ENCODE measurements at regions not wholly inside any gene's neighbourhood (a gene's known extent, or its start where the extent isn't known, plus 50 kb on each side); places are given as distances from the start of the nearest gene placed in this dataset.

DNA sequence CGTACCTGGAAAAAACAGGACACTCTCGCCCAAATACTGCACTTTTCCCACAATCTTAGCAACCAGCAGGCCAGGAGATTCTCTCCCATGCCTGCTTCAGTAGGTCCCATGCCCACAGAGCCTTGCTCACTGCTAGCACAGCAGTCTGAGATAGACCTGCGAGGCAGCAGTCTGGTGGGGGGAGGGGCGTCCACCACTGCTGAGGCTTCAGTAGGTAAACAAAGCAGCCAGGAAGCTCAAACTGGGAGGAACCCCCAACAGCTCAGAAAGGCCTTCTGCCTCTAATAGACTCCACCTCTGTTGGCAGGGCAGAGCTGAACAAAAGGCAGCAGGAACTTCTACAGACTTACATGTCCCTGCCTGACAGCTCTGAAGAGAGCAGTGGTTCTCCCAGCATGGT is 1202.8 kb upstream of the ACVR2A start:
- H3K9me3 ChIP-seq (ENCODE audit: control insufficient read depth, low read length, poor library complexity, severe bottlenecking): no peaks in the 10 kb centered on the region
- Mint-ChIP-seq H3K27ac (no peak overlapping the region), H3K4me3 (no peak overlapping the region), H3K36me3 (ENCODE audit: low read depth) (no peaks in the 10 kb centered on the region), H3K27me3 (no peaks in the 10 kb centered on the region), H3K4me1 (no peaks in the 10 kb centered on the region)
- ATAC-seq (no peak), DNase-seq (no peak)

DNA sequence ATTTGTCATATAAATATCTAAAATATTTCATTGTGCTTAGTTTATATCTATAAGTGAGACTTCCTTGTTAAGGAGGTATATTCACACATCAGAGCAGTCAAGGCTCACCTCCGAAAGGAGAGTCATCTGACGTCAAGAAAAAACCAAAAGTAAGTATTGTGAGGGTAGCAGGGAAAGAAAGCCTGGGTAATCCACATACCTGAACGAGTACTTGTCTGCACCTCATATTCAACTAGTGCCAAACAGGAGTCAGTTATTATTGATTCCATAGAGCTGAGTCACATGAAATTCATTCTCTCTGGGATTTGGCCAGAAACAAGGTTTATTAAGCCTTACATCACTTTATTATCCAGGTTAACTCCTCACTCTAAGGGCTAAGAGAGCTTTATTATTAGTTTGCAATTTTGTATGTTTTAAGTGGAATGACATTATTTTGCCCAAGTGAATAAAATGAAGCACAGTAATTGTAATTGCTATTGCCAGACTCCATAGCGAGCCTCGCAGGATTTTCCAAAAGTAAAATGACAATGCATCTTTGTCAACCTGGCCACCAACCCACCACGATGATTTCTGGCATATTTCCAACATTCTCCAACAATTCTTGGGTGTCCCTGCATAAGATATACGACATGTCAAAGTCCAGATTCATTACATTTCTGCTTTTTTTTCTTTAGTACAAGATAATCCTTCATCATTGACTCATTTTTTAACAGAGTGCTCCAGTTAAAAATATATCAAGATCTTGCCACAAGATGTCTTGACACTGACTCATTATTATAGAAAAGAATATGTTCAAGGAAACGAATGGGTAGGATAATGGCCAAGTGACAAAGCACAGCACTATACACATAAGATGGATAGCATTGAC is 1210.4 kb upstream of the ACVR2A start:
- H3K9me3 ChIP-seq (ENCODE audit: control insufficient read depth, low read length, poor library complexity, severe bottlenecking): no peaks in the 10 kb centered on the region
- DNase-seq (no peak), ATAC-seq (no peak)
- no peaks in the 10 kb centered on the region for H3K36me3 Mint-ChIP-seq (ENCODE audit: low read depth)
- no peaks in the 10 kb centered on the region for H3K27me3 Mint-ChIP-seq
- no peaks in the 10 kb centered on the region for H3K4me1 Mint-ChIP-seq
- H3K4me3 Mint-ChIP-seq: no peak overlapping the region
- no peak overlapping the region for H3K27ac Mint-ChIP-seq

DNA sequence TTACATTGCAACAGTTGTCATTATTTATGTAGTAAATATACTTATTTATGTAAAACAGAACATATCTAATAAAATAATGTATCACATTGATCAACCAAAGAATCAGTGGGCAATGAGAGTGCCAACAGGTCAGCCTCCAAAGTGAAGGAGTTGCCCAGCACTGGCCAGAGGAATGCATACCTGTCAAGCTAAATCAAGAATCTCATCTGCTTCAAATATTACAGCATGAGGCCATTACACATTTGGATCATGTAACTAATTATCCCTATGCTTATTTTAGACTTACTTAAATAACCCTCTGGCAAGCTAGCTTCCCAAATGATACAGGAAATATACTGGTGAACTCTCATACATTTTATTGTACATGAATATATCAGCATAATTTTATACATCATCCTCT is 1211.7 kb upstream of the ACVR2A start:
- Mint-ChIP-seq H3K4me1 (no peaks in the 10 kb centered on the region), H3K27me3 (no peaks in the 10 kb centered on the region), H3K27ac (no peak overlapping the region), H3K4me3 (no peak overlapping the region), H3K36me3 (ENCODE audit: low read depth) (no peaks in the 10 kb centered on the region)
- no peak for ATAC-seq
- H3K9me3 ChIP-seq (ENCODE audit: control insufficient read depth, low read length, poor library complexity, severe bottlenecking): no peaks in the 10 kb centered on the region
- DNase-seq: no peak

DNA sequence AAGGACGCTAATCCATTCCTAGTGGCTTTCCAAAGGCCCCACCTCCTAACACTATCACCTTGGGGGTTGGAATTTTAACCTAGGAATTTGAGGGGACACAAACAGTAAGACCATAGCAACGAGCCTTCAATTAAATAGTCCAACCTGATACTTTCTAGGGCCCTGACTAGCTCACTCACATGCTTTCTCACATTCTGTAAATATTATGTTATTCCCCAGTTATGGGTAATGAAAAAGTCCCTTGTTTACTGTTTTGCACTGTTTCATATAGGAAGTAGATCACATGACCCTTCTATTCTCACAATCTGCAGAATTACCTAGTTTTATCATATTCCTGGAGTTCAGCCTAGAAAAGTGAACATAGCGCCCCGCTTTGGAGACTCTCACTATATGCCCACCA is 1212.1 kb upstream of the ACVR2A start:
- H3K4me3 Mint-ChIP-seq: no peak overlapping the region
- H3K9me3 ChIP-seq (ENCODE audit: control insufficient read depth, low read length, poor library complexity, severe bottlenecking): no peaks in the 10 kb centered on the region
- no peak for DNase-seq
- no peaks in the 10 kb centered on the region for H3K27me3 Mint-ChIP-seq
- H3K36me3 Mint-ChIP-seq (ENCODE audit: low read depth): no peaks in the 10 kb centered on the region
- no peak overlapping the region for H3K27ac Mint-ChIP-seq
- no peak for ATAC-seq
- H3K4me1 Mint-ChIP-seq: no peaks in the 10 kb centered on the region

DNA sequence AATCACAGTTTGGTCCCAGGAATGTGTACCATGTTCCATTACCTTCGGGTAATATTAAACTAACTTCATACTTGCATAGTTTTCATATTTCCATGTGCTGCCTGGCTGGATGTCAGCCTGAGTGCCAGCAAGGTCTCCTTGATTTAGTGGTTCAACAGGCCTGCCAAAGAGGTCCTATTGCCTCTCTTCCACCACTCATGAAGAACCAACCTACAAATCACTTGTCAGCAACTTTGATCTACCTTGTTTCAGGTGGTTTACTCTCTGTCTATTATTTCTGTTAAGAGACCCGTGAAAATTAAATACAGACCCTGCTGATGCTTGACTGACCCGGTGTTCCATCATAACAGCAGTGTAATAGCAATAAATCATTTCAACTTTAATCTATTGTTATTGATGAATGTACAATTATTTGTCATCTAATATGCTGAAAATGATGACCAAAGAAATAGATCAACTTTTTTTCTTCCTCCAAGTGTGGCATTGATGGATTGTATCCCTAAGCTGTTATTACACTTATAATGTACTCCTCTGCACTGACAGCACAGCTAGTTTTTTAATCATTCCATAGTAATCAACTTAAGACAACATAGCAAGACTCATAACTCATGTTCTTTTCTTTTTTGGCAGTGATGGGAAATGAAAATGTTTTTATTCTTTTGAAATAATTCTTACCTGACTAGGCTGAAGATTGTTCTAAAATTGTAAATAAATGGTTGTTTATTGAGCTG is 1220.2 kb upstream of the ACVR2A start:
- H3K27ac Mint-ChIP-seq: no peak overlapping the region
- no peaks in the 10 kb centered on the region for H3K4me1 Mint-ChIP-seq
- H3K9me3 ChIP-seq (ENCODE audit: control insufficient read depth, low read length, poor library complexity, severe bottlenecking): peaks cover 4% of the 10 kb centered on the region
- no peaks in the 10 kb centered on the region for H3K36me3 Mint-ChIP-seq (ENCODE audit: low read depth)
- DNase-seq: no peak
- no peak overlapping the region for H3K4me3 Mint-ChIP-seq
- ATAC-seq: no peak
- no peaks in the 10 kb centered on the region for H3K27me3 Mint-ChIP-seq

DNA sequence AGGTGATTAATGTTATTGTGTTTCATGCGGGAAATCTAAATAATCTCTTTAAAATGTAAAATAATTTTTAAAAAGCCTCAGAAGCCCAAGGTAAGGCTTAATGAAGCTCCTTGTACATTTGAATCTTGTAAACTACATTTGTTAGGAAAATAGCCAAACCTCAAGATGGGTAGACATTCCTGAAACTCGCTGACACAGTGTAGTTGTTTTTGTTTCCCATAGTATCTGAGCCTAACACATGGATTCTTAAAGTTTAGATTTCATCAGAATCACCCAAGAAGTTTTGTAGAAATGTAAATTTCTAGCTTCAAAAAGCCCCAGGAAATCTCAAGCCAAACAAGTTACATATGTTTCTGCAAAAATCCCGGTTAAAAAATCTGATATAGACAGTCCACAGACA is 1221.1 kb upstream of the ACVR2A start:
- H3K27me3 Mint-ChIP-seq: no peaks in the 10 kb centered on the region
- no peak overlapping the region for H3K27ac Mint-ChIP-seq
- ATAC-seq (no peak), DNase-seq (no peak)
- H3K9me3 ChIP-seq (ENCODE audit: control insufficient read depth, low read length, poor library complexity, severe bottlenecking): peaks cover 4% of the 10 kb centered on the region
- no peaks in the 10 kb centered on the region for H3K36me3 Mint-ChIP-seq (ENCODE audit: low read depth)
- H3K4me1 Mint-ChIP-seq: no peaks in the 10 kb centered on the region
- H3K4me3 Mint-ChIP-seq: no peak overlapping the region

DNA sequence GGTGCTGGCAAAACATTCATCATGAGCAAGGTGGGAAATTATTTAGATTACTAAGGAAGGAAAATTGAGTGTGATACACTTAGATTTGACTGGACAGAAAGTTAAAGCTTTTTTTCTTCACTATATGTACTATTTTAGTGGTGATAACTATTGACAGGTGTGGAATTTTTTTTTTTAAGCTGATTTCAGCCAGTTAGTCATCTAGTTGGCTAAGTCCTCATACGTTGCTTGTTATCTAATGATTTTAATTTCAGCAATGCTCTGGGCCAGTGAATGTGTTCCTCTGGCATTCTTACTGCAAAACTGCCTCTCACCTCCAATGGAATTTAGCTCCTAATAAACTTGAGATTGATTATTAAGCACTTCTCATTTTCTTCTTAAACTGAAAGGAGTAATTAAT is 1223.2 kb upstream of the ACVR2A start:
- H3K27me3 Mint-ChIP-seq: no peaks in the 10 kb centered on the region
- DNase-seq (no peak), ATAC-seq (no peak)
- H3K4me3 Mint-ChIP-seq: no peak overlapping the region
- no peaks in the 10 kb centered on the region for H3K4me1 Mint-ChIP-seq
- H3K36me3 Mint-ChIP-seq (ENCODE audit: low read depth): no peaks in the 10 kb centered on the region
- H3K9me3 ChIP-seq (ENCODE audit: control insufficient read depth, low read length, poor library complexity, severe bottlenecking): peaks cover 4% of the 10 kb centered on the region
- H3K27ac Mint-ChIP-seq: no peak overlapping the region

DNA sequence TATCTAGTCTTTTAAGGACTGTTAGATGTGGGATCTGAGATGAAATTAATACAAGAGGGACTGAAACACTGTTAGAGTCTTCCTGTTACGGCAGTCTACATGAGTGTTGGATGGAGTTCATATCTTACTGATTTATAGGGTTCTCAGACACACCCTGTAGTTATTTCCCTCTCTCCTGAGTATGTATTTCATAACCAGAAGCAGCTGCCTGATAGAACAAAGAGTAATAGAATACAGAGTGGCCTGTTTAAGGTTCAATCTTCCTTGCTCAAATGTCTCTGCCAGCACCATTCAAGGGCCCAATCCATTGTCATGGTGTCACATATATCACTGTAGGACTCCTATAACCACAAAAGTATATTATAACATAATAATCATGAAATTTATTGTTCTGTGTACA is 1229.1 kb upstream of the ACVR2A start:
- Mint-ChIP-seq H3K4me1 (no peaks in the 10 kb centered on the region), H3K4me3 (no peak overlapping the region), H3K36me3 (ENCODE audit: low read depth) (no peaks in the 10 kb centered on the region), H3K27me3 (no peaks in the 10 kb centered on the region), H3K27ac (no peak overlapping the region)
- ATAC-seq: no peak
- H3K9me3 ChIP-seq (ENCODE audit: control insufficient read depth, low read length, poor library complexity, severe bottlenecking): no peaks in the 10 kb centered on the region
- no peak for DNase-seq

DNA sequence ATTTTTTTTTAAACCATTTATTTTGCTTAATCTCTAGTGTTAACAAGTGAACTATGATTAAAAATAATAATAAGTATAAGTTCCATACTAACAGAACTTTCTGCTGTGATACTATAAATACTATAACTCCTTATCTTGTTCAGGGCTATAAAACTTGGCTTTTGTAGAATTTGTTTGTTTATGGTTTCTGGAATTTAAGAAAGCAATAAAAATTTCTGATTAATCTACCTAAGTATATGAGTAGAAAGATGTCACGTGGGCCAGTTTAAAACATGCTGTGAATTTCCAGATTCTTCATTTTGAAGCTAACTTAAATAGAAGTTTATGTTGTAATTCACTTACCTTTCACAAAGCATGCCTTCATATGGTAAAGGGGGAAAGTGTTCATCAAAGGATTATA is 1236.3 kb upstream of the ACVR2A start:
- Mint-ChIP-seq H3K4me3 (no peak overlapping the region), H3K4me1 (no peaks in the 10 kb centered on the region), H3K36me3 (ENCODE audit: low read depth) (no peaks in the 10 kb centered on the region), H3K27me3 (no peaks in the 10 kb centered on the region), H3K27ac (no peak overlapping the region)
- H3K9me3 ChIP-seq (ENCODE audit: control insufficient read depth, low read length, poor library complexity, severe bottlenecking): no peaks in the 10 kb centered on the region
- no peak for DNase-seq
- ATAC-seq: no peak

DNA sequence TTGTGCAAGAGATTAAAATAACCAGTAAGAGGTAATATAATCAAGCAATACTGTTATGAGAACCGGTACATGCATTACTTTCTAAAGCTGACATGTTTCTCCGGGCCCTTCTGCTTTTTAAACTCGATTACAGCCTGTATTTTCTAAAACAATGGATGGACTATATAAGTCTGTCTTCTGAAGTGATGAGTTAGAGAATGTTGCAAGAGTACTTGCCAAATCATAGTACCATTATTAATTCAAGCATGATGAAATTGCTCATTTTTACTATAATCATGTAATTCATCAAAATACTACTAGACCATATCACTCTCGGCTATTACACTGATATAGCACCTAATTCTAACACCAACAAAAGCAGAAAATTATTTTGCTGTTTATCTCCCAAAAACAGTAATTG is 1240.3 kb upstream of the ACVR2A start:
- H3K4me3 Mint-ChIP-seq: no peak overlapping the region
- no peaks in the 10 kb centered on the region for H3K9me3 ChIP-seq (ENCODE audit: control insufficient read depth, low read length, poor library complexity, severe bottlenecking)
- H3K27me3 Mint-ChIP-seq: no peaks in the 10 kb centered on the region
- no peak overlapping the region for H3K27ac Mint-ChIP-seq
- no peaks in the 10 kb centered on the region for H3K4me1 Mint-ChIP-seq
- DNase-seq: no peak
- no peaks in the 10 kb centered on the region for H3K36me3 Mint-ChIP-seq (ENCODE audit: low read depth)
- no peak for ATAC-seq

DNA sequence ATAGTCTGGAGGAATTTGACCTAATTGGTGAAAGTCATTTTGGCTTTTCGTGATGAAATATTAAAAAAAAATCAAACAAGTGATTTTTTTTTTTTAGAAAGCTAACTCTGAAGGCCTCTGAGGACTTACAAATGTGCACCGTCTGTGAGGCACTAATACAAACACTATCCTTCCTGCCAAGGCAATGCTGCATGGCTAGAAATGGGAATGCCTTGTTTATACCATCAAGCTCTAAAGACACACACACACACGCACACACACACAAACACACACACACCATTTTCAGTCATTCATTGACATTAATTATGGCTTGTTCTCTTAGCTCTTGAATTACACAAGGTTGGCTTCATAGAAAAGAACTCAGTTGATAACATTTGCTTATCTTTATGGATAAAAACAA is 1242.0 kb upstream of the ACVR2A start:
- Mint-ChIP-seq H3K4me3 (no peak overlapping the region), H3K27me3 (no peaks in the 10 kb centered on the region), H3K4me1 (no peaks in the 10 kb centered on the region), H3K36me3 (ENCODE audit: low read depth) (no peaks in the 10 kb centered on the region), H3K27ac (no peak overlapping the region)
- ATAC-seq: no peak
- no peak for DNase-seq
- H3K9me3 ChIP-seq (ENCODE audit: control insufficient read depth, low read length, poor library complexity, severe bottlenecking): no peaks in the 10 kb centered on the region

DNA sequence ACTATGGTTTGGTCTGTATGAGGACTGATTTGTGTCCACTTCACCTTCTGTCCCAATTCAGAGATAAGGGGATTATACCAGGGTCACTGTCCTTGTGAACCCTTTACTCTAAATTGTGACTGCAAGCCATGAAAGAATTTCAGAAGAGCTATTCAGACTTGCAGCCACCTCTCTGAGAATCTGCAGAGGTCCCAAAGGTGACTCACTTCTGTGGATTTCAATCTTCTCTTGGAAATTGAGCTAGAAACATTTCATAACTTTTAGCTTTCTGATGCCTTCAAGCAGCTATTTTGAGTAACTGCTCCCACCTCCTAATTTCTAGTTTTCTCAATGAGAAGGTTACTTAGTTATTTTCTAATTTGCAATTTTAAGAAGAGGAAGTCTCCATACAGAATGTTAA is 1242.4 kb upstream of the ACVR2A start:
- H3K9me3 ChIP-seq (ENCODE audit: control insufficient read depth, low read length, poor library complexity, severe bottlenecking): no peaks in the 10 kb centered on the region
- no peak overlapping the region for H3K27ac Mint-ChIP-seq
- H3K4me1 Mint-ChIP-seq: no peaks in the 10 kb centered on the region
- no peaks in the 10 kb centered on the region for H3K36me3 Mint-ChIP-seq (ENCODE audit: low read depth)
- no peak for ATAC-seq
- H3K27me3 Mint-ChIP-seq: no peaks in the 10 kb centered on the region
- no peak overlapping the region for H3K4me3 Mint-ChIP-seq
- DNase-seq: no peak

DNA sequence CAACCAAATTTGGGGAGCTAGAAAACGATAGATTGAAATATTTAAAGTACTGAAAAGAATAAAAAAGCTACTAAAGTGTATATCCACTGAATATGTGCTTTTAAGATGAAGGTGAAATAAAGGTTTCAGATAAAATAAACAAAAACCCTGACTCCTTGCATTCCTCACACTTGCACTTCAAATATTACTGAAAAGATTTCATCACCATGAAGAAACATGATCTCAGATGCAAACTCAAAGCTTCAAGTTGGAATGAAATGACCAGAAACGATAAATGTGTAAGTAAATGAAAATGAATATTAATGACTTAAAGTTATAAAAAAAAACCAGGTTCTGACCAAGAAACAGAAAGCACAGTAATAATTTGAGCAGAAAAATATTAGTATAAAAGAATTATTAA is 1246.0 kb upstream of the ACVR2A start:
- H3K4me1 Mint-ChIP-seq: no peaks in the 10 kb centered on the region
- H3K27me3 Mint-ChIP-seq: no peaks in the 10 kb centered on the region
- no peak for DNase-seq
- H3K4me3 Mint-ChIP-seq: no peak overlapping the region
- H3K27ac Mint-ChIP-seq: no peak overlapping the region
- H3K36me3 Mint-ChIP-seq (ENCODE audit: low read depth): no peaks in the 10 kb centered on the region
- H3K9me3 ChIP-seq (ENCODE audit: control insufficient read depth, low read length, poor library complexity, severe bottlenecking): no peaks in the 10 kb centered on the region
- no peak for ATAC-seq

DNA sequence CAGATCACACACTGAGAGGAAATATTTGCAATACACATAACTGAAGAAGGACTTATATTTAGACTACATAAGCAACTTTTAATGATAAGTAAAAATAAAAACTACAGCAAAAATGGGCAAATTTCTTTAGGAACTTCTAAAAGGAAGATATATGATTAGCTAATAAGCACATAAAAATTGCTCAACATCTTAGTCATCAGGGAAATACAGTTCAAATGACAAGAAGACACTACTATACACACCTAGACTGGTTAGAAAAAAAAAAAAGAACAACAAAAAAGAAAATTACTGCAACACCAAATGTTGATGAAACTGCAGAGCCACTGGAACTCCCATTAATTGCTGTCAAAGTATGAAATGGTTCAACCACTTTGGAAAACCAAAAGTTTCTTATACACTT is 1247.5 kb upstream of the ACVR2A start:
- H3K27ac Mint-ChIP-seq: no peak overlapping the region
- H3K9me3 ChIP-seq (ENCODE audit: control insufficient read depth, low read length, poor library complexity, severe bottlenecking): no peaks in the 10 kb centered on the region
- ATAC-seq (no peak), DNase-seq (no peak)
- no peaks in the 10 kb centered on the region for H3K4me1 Mint-ChIP-seq
- no peaks in the 10 kb centered on the region for H3K36me3 Mint-ChIP-seq (ENCODE audit: low read depth)
- no peak overlapping the region for H3K4me3 Mint-ChIP-seq
- no peaks in the 10 kb centered on the region for H3K27me3 Mint-ChIP-seq
